H1 (cell line): ENCODE measurements at regions not wholly inside any gene's neighbourhood (a gene's known extent, or its start where the extent isn't known, plus 50 kb on each side); places are given as distances from the start of the nearest gene placed in this dataset.

Experiments
- CTCF ChIA-PET: fragments of 300-600 bp; sonication (Branson Sonifier 250); formaldehyde crosslinking; loops from one replicate; lab custom pipeline; 2021; ENCODE audit not compliant: partially characterized antibody; lab: Charles Lee
- POLR2A ChIA-PET: fragments of 300-600 bp; sonication (Branson Sonifier 250); formaldehyde crosslinking; loops from one replicate; lab custom pipeline; 2021; ENCODE audit warnings: inconsistent platforms; ENCODE audit not compliant: partially characterized antibody; lab: Charles Lee
- DNase-seq, 2 experiments: peaks; one replicate each; pipeline versions ENCODE4 v3.0.0 to v3.0.0-alpha.2; 2010 to 2022; ENCODE audit warnings: low spot score in 2 of 2, low read depth in 1 of 2, mixed read lengths in 1 of 2
- FAIRE-seq: peaks from 2 replicates; lab custom pipeline; 2011; peaks lifted over from hg19 to GRCh38; lab: Jason Lieb, UNC
- H2AFZ ChIP-seq: 2 replicates; pipeline ENCODE4 v1.8.1; 2012; ENCODE audit warnings: low read length, inconsistent platforms
- H2AK5ac ChIP-seq: 2 replicates; pipeline ENCODE4 v1.6.1; 2013; ENCODE audit warnings: low read depth, low read length
- H2BK120ac ChIP-seq: replicated peaks from 2 replicates; pipeline ENCODE3; 2013; ENCODE audit warnings: low read depth, low read length, inconsistent platforms
- H2BK12ac ChIP-seq: 2 replicates; pipeline ENCODE4 v1.6.1; 2013; ENCODE audit warnings: low read depth, low read length
- H2BK15ac ChIP-seq: 2 replicates; pipeline ENCODE4 v1.6.1; 2013; ENCODE audit warnings: low read length
- H2BK20ac ChIP-seq: 2 replicates; pipeline ENCODE4 v1.6.1; 2013; ENCODE audit warnings: low read length
- H2BK5ac ChIP-seq: 2 replicates; pipeline ENCODE4 v1.6.1; 2013; ENCODE audit warnings: low read depth, low read length
- H3K14ac ChIP-seq: 2 replicates; pipeline ENCODE4 v1.6.1; 2013; ENCODE audit warnings: inconsistent platforms; ENCODE audit not compliant: insufficient read length
- H3K18ac ChIP-seq: 2 replicates; pipeline ENCODE4 v1.6.1; 2013; ENCODE audit warnings: low read length; ENCODE audit errors: extremely low read depth
- H3K23ac ChIP-seq: 2 replicates; pipeline ENCODE4 v1.6.1; 2013; ENCODE audit warnings: inconsistent platforms; ENCODE audit not compliant: insufficient read length
- H3K23me2 ChIP-seq: 2 replicates; pipeline ENCODE4 v1.6.1; 2013; ENCODE audit warnings: low read depth, low read length
- H3K27ac ChIP-seq: 2 replicates; pipeline ENCODE4 v1.6.1; 2011; ENCODE audit warnings: low read depth, low read length, inconsistent platforms
- H3K27me3 ChIP-seq, 4 experiments: replicated peaks in 1 of 4; 1 replicate in 1 of 4; 2 replicates in 3 of 4; pipeline versions ENCODE4 v1.6.1 to v1.8.1; 2011 to 2013; ENCODE audit warnings: low read length in 3 of 4, mild to moderate bottlenecking in 3 of 4, inconsistent platforms in 2 of 4, mixed read lengths in 2 of 4, moderate library complexity in 1 of 4; ENCODE audit not compliant: control insufficient read depth in 3 of 4, insufficient read depth in 3 of 4; ENCODE audit errors: extremely low read depth in 1 of 4
- H3K36me3 ChIP-seq, 4 experiments: 2 replicates each; pipeline versions ENCODE4 v1.6.1 to v1.8.1; 2011 to 2013; ENCODE audit warnings: mild to moderate bottlenecking in 4 of 4, low read length in 3 of 4, moderate library complexity in 2 of 4, control low read depth in 1 of 4, inconsistent platforms in 1 of 4; ENCODE audit not compliant: insufficient read depth in 4 of 4, control insufficient read depth in 2 of 4
- H3K4ac ChIP-seq: replicated peaks from 2 replicates; pipeline ENCODE3; 2013; ENCODE audit warnings: low read length, low read depth, mixed read lengths, inconsistent platforms; ENCODE audit not compliant: insufficient read length
- H3K4me1 ChIP-seq, 4 experiments: replicated peaks in 1 of 4; 1 replicate in 1 of 4; 2 replicates in 3 of 4; pipeline versions ENCODE4 v1.6.1 to v1.8.1; 2011 to 2013; ENCODE audit warnings: low read length in 3 of 4, inconsistent platforms in 2 of 4, mixed read lengths in 1 of 4; ENCODE audit not compliant: insufficient read depth in 4 of 4, control insufficient read depth in 3 of 4
- H3K4me2 ChIP-seq, 2 experiments: 2 replicates each; pipeline versions ENCODE4 v1.6.1 to v1.8.1; 2011 to 2013; ENCODE audit warnings: low read depth in 2 of 2, low read length in 2 of 2, control low read depth in 1 of 2, inconsistent platforms in 1 of 2, mild to moderate bottlenecking in 1 of 2; ENCODE audit not compliant: insufficient read depth in 1 of 2
- H3K4me3 ChIP-seq, 4 experiments: fragments of 200-600, 300-600 bp in 1 of 4; sonication (generic), shearing (Covaris generic), sonication (Bioruptor Twin) in 1 of 4; 2 replicates each; pipeline versions ENCODE4 v1.5.1 to v1.8.1; 2011 to 2016; ENCODE audit warnings: low read length in 4 of 4, low read depth in 3 of 4, control low read depth in 2 of 4, inconsistent platforms in 2 of 4, mild to moderate bottlenecking in 2 of 4, mixed read lengths in 1 of 4, moderate library complexity in 1 of 4; ENCODE audit not compliant: insufficient read depth in 2 of 4; ENCODE audit errors: extremely low read depth in 1 of 4
- H3K56ac ChIP-seq: replicated peaks from 2 replicates; pipeline ENCODE3; 2013; ENCODE audit warnings: low read depth, mild to moderate bottlenecking, mixed read lengths, low read length, inconsistent platforms; ENCODE audit not compliant: insufficient read length
- H3K79me1 ChIP-seq: 2 replicates; pipeline ENCODE4 v1.6.1; 2013; ENCODE audit warnings: low read depth, low read length, control low read depth
- H3K79me2 ChIP-seq, 2 experiments: 2 replicates each; pipeline versions ENCODE4 v1.6.1 to v1.8.1; 2012 to 2013; ENCODE audit warnings: low read length in 2 of 2, mild to moderate bottlenecking in 2 of 2, inconsistent platforms in 1 of 2; ENCODE audit not compliant: insufficient read depth in 2 of 2, control insufficient read depth in 1 of 2
- H3K9ac ChIP-seq, 4 experiments: replicated peaks in 1 of 4; 1 replicate in 1 of 4; 2 replicates in 3 of 4; pipeline versions ENCODE4 v1.6.1 to v1.8.1; 2011 to 2013; ENCODE audit warnings: low read depth in 3 of 4, low read length in 3 of 4, control low read depth in 2 of 4, mild to moderate bottlenecking in 2 of 4, moderate library complexity in 2 of 4, inconsistent platforms in 1 of 4; ENCODE audit errors: extremely low read depth in 1 of 4
- H3K9me3 ChIP-seq, 2 experiments: 2 replicates each; pipeline versions ENCODE4 v1.6.1 to v1.8.1; 2012 to 2013; ENCODE audit warnings: mild to moderate bottlenecking in 2 of 2, moderate library complexity in 2 of 2, control low read depth in 1 of 2, inconsistent platforms in 1 of 2, low read depth in 1 of 2, low read length in 1 of 2, mixed read lengths in 1 of 2; ENCODE audit not compliant: insufficient read depth in 2 of 2
- H4K20me1 ChIP-seq, 2 experiments: replicated peaks in 1 of 2; 2 replicates each; pipeline versions ENCODE3 to v1.8.1; 2011 to 2013; ENCODE audit warnings: inconsistent platforms in 2 of 2, low read length in 2 of 2, mild to moderate bottlenecking in 1 of 2; ENCODE audit not compliant: insufficient read depth in 2 of 2, control insufficient read depth in 1 of 2
- H4K5ac ChIP-seq: 2 replicates; pipeline ENCODE4 v1.6.1; 2013; ENCODE audit warnings: low read length, low read depth, mixed read lengths, inconsistent platforms; ENCODE audit not compliant: insufficient read length
- H4K8ac ChIP-seq: 2 replicates; pipeline ENCODE4 v1.8.0; 2013; ENCODE audit warnings: mild to moderate bottlenecking, moderate library complexity, low read length, inconsistent platforms; ENCODE audit not compliant: insufficient read depth; ENCODE audit errors: extremely low read depth
- H4K91ac ChIP-seq: replicated peaks from 2 replicates; pipeline ENCODE3; 2013; ENCODE audit warnings: low read length, mixed read lengths, inconsistent platforms; ENCODE audit not compliant: insufficient read length
- CHD2 ChIP-seq: IDR thresholded peaks from 2 replicates; pipeline ENCODE4 v1.6.1; 2012; ENCODE audit warnings: low read length, improper control_type of control experiment
- HDAC2 ChIP-seq, 2 experiments: fragments of 300-600 bp in 1 of 2; sonication (generic) in 1 of 2; IDR thresholded peaks; 2 replicates each; pipeline ENCODE4 v1.6.1; 2011 to 2012; ENCODE audit warnings: low read depth in 2 of 2, low read length in 2 of 2, mild to moderate bottlenecking in 2 of 2, moderate library complexity in 2 of 2, borderline replicate concordance in 1 of 2, inconsistent platforms in 1 of 2
- POLR2A ChIP-seq, 2 experiments: IDR thresholded peaks; 1 replicate in 1 of 2; 2 replicates in 1 of 2; pipeline ENCODE4 v1.6.1; 2011; ENCODE audit warnings: low read depth in 2 of 2, low read length in 2 of 2, mild to moderate bottlenecking in 2 of 2; ENCODE audit errors: control extremely low read depth in 1 of 2
- RXRA ChIP-seq: IDR thresholded peaks from 2 replicates; pipeline ENCODE4 v1.6.1; 2011; ENCODE audit warnings: low read depth, mild to moderate bottlenecking, low read length, moderate library complexity; ENCODE audit not compliant: insufficient read depth
- WGBS, 2 experiments: shearing (Covaris generic) in 1 of 2; methylation state at CpG; one replicate each; pipeline versions ENCODE4 v1.1.6 to v1.1.7; 2013 to 2015; ENCODE audit warnings: low lambda C conversion rate in 2 of 2, mixed read lengths in 2 of 2, inconsistent platforms in 1 of 2, low coverage in 1 of 2, missing lambda C conversion rate in 1 of 2; ENCODE audit not compliant: insufficient replicate concordance in 2 of 2, insufficient coverage in 1 of 2, insufficient read length in 1 of 2; ENCODE audit errors: extremely low coverage in 1 of 2, missing lambda C conversion rate in 1 of 2; 5-methylcytosine and 5-hydroxymethylcytosine counted together

DNA sequence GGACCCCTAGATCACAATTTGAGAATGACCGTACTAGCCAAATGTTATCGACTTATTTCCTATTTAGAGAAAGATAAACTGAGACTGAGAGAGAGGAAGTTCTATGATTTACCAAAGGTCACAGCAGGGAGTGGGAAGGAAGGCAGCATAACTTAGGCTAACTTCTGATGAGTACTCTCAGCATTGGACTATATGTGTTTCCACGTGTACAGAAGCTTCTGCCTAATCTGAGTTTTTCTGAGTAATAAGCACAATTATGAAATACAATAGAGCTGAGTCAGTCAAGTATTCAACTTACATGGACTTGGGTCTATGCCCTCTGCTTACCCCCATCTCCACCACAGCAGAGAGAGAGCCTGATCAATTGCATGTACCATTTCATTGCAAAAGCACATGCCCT lies 88.1 kb upstream of the HIVEP3 start:
- peaks cover 0 to under 1% (median 0%) of the 10 kb centered on the region in 4 experiments; a peak in 2 of 7 replicates for H3K27me3 ChIP-seq
- no peak overlapping the region for H2AK5ac ChIP-seq
- no peaks in the 10 kb centered on the region for H3K79me1 ChIP-seq
- ChIA-PET CTCF (no interaction called here), POLR2A (no interaction called here)
- H4K91ac ChIP-seq, result no peak overlapping the region
- H3K9ac ChIP-seq, result no peak overlapping the region
- TF ChIP-seq RXRA (no peak), CHD2 (no peak), HDAC2 (IDR thresholded peaks at IDR 0.05; ENCODE audit: borderline replicate concordance in 1 of 2, low read depth in 2 of 2, low read length in 2 of 2) (no peak), POLR2A (IDR thresholded peaks at IDR 0.05; ENCODE audit: control extremely low read depth in 1 of 2, low read depth in 2 of 2, low read length in 2 of 2) (no peak)
- H4K20me1 ChIP-seq, result no peaks in the 10 kb centered on the region
- no peak for FAIRE-seq
- no peak overlapping the region for H3K27ac ChIP-seq
- H3K9me3 ChIP-seq, result no peaks in the 10 kb centered on the region
- H3K79me2 ChIP-seq, result no peaks in the 10 kb centered on the region
- no peak overlapping the region for H4K5ac ChIP-seq
- H2BK20ac ChIP-seq, result no peak overlapping the region
- 64% methylated on average over 3 of the region's 3 CpGs; no CpG with 5 or more reads in 1 of the 2 experiments for WGBS, 2 experiments
- no peak overlapping the region for H3K4me2 ChIP-seq
- H2BK12ac ChIP-seq, result no peak overlapping the region
- no peak overlapping the region for H3K4ac ChIP-seq
- no peak overlapping the region for H3K4me3 ChIP-seq
- no peaks in the 10 kb centered on the region for H3K23me2 ChIP-seq
- no peak overlapping the region for H2BK120ac ChIP-seq
- no peak overlapping the region for H3K23ac ChIP-seq
- H3K56ac ChIP-seq, result no peak overlapping the region
- no peak overlapping the region for H2AFZ ChIP-seq
- no peaks in the 10 kb centered on the region for H3K36me3 ChIP-seq
- DNase-seq, result no peak
- no peak overlapping the region for H4K8ac ChIP-seq
- no peak overlapping the region for H2BK5ac ChIP-seq
- H3K4me1 ChIP-seq, result no peaks in the 10 kb centered on the region
- H3K18ac ChIP-seq, result no peak overlapping the region
- no peak overlapping the region for H3K14ac ChIP-seq
- H2BK15ac ChIP-seq, result no peak overlapping the region
